H9 (cell line): ENCODE measurements at regions not wholly inside any gene's neighbourhood (a gene's known extent, or its start where the extent isn't known, plus 50 kb on each side); places are given as distances from the start of the nearest gene placed in this dataset.

Experiments used
- DNase-seq: peaks from one replicate; pipeline ENCODE4 v3.0.0-alpha.2; 2017
- H2AFZ ChIP-seq: one replicate; pipeline ENCODE4 v1.6.1; 2013; ENCODE audit warnings: mild to moderate bottlenecking, low read length, control low read depth, moderate library complexity
- H2AK5ac ChIP-seq: 2 replicates; pipeline ENCODE4 v1.6.1; 2013; ENCODE audit warnings: low read length, control low read depth, mixed read lengths; ENCODE audit not compliant: insufficient read length
- H2BK120ac ChIP-seq: one replicate; pipeline ENCODE4 v1.6.1; 2013; ENCODE audit warnings: low read depth, mild to moderate bottlenecking, low read length, control low read depth, inconsistent platforms; ENCODE audit not compliant: poor library complexity, severe bottlenecking
- H2BK12ac ChIP-seq: 2 replicates; pipeline ENCODE4 v1.6.1; 2013; ENCODE audit warnings: low read length, control low read depth, mixed read lengths, low read depth; ENCODE audit not compliant: insufficient read length
- H2BK15ac ChIP-seq: 2 replicates; pipeline ENCODE4 v1.6.1; 2013; ENCODE audit warnings: low read depth, low read length, control low read depth
- H2BK20ac ChIP-seq: one replicate; pipeline ENCODE4 v1.6.1; 2013; ENCODE audit warnings: low read depth, mild to moderate bottlenecking, low read length, control low read depth, inconsistent platforms; ENCODE audit not compliant: poor library complexity, severe bottlenecking
- H2BK5ac ChIP-seq: 2 replicates; pipeline ENCODE4 v1.6.1; 2013; ENCODE audit warnings: low read length, control low read depth, mixed read lengths; ENCODE audit not compliant: insufficient read length
- H3K14ac ChIP-seq: 2 replicates; pipeline ENCODE4 v1.6.1; 2013; ENCODE audit warnings: low read length, control low read depth; ENCODE audit not compliant: insufficient read depth
- H3K18ac ChIP-seq: 2 replicates; pipeline ENCODE4 v1.6.1; 2013; ENCODE audit warnings: low read depth, mild to moderate bottlenecking, mixed read lengths, low read length, control low read depth; ENCODE audit not compliant: insufficient read length
- H3K23ac ChIP-seq: 2 replicates; pipeline ENCODE4 v1.6.1; 2013; ENCODE audit warnings: low read length, control low read depth, mixed read lengths, low read depth; ENCODE audit not compliant: insufficient read length
- H3K23me2 ChIP-seq: 2 replicates; pipeline ENCODE4 v1.6.1; 2013; ENCODE audit warnings: low read depth, mild to moderate bottlenecking, mixed read lengths, low read length, control low read depth; ENCODE audit not compliant: insufficient read length, poor library complexity, severe bottlenecking
- H3K27ac ChIP-seq: 2 replicates; pipeline ENCODE4 v1.5.1; 2013; ENCODE audit warnings: low read length, control low read depth, mixed read lengths, low read depth; ENCODE audit not compliant: insufficient read length
- H3K27me3 ChIP-seq: 2 replicates; pipeline ENCODE4 v1.6.1; 2013; ENCODE audit warnings: low read length, control low read depth, inconsistent platforms; ENCODE audit not compliant: insufficient read depth
- H3K4ac ChIP-seq: 2 replicates; pipeline ENCODE4 v1.6.1; 2013; ENCODE audit warnings: low read depth, mild to moderate bottlenecking, control low read depth, inconsistent platforms, low read length, moderate library complexity
- H3K4me1 ChIP-seq: 2 replicates; pipeline ENCODE4 v1.6.1; 2013; ENCODE audit warnings: low read length, control low read depth, inconsistent platforms; ENCODE audit not compliant: insufficient read depth
- H3K4me2 ChIP-seq: 2 replicates; pipeline ENCODE4 v1.6.1; 2013; ENCODE audit warnings: low read length, control low read depth, mixed read lengths; ENCODE audit not compliant: insufficient read length, insufficient read depth
- H3K56ac ChIP-seq: 2 replicates; pipeline ENCODE4 v1.6.1; 2013; ENCODE audit warnings: low read depth, mild to moderate bottlenecking, mixed read lengths, low read length, control low read depth; ENCODE audit not compliant: insufficient read length
- H3K79me1 ChIP-seq: 2 replicates; pipeline ENCODE4 v1.6.1; 2013; ENCODE audit warnings: low read depth, mild to moderate bottlenecking, moderate library complexity, low read length, control low read depth, inconsistent platforms; ENCODE audit not compliant: insufficient read depth, poor library complexity, severe bottlenecking
- H3K79me2 ChIP-seq: 2 replicates; pipeline ENCODE4 v1.6.1; 2013; ENCODE audit warnings: low read length, control low read depth, inconsistent platforms; ENCODE audit not compliant: insufficient read depth
- H3K9ac ChIP-seq: 2 replicates; pipeline ENCODE4 v1.6.1; 2013; ENCODE audit warnings: low read length, control low read depth, mixed read lengths; ENCODE audit not compliant: insufficient read length; ENCODE audit errors: extremely low read depth
- H3K9me3 ChIP-seq: one replicate; pipeline ENCODE4 v1.6.1; 2013; ENCODE audit warnings: low read depth, low read length, inconsistent platforms; ENCODE audit not compliant: control insufficient read depth
- H3T11ph ChIP-seq: one replicate; pipeline ENCODE4 v1.6.1; 2013; ENCODE audit warnings: mild to moderate bottlenecking, low read length, control low read depth, inconsistent platforms
- H4K20me1 ChIP-seq: one replicate; pipeline ENCODE4 v1.6.1; 2013; ENCODE audit not compliant: control insufficient read depth, insufficient read length, insufficient read depth
- H4K5ac ChIP-seq: 2 replicates; pipeline ENCODE4 v1.6.1; 2013; ENCODE audit warnings: low read depth, mild to moderate bottlenecking, mixed read lengths, low read length, control low read depth; ENCODE audit not compliant: insufficient read length
- H4K8ac ChIP-seq: replicated peaks from 2 replicates; pipeline ENCODE4 v1.6.1; 2013; ENCODE audit warnings: low read length, control low read depth, mixed read lengths, low read depth; ENCODE audit not compliant: insufficient read length
- H4K91ac ChIP-seq: 2 replicates; pipeline ENCODE4 v1.6.1; 2013; ENCODE audit warnings: low read depth, mild to moderate bottlenecking, moderate library complexity, mixed read lengths, low read length, control low read depth; ENCODE audit not compliant: insufficient read length
- H3K27ac Mint-ChIP-seq, 3 experiments: 2 replicates in 2 of 3; 3 replicates in 1 of 3; pipeline ENCODE4 v1.8.0; 2020 to 2021; ENCODE audit warnings: mixed read lengths in 3 of 3, mild to moderate bottlenecking in 1 of 3, moderate library complexity in 1 of 3
- H3K27me3 Mint-ChIP-seq: 2 replicates; pipeline ENCODE4 v1.8.0; 2021; ENCODE audit warnings: low read depth, mild to moderate bottlenecking, moderate library complexity, mixed read lengths
- H3K36me3 Mint-ChIP-seq, 3 experiments: 2 replicates in 2 of 3; 3 replicates in 1 of 3; pipeline ENCODE4 v1.8.0; 2020 to 2021; ENCODE audit warnings: low read depth in 3 of 3, mixed read lengths in 3 of 3; ENCODE audit not compliant: insufficient read depth in 1 of 3
- H3K4me1 Mint-ChIP-seq, 2 experiments: 2 replicates each; pipeline ENCODE4 v1.8.0; 2020; ENCODE audit warnings: mixed read lengths in 2 of 2
- H3K4me3 Mint-ChIP-seq, 2 experiments: 2 replicates in 1 of 2; 3 replicates in 1 of 2; pipeline ENCODE4 v1.8.0; 2020 to 2021; ENCODE audit warnings: mild to moderate bottlenecking in 2 of 2, mixed read lengths in 2 of 2, moderate library complexity in 1 of 2
- H3K9me3 Mint-ChIP-seq, 2 experiments: 2 replicates in 1 of 2; 3 replicates in 1 of 2; pipeline ENCODE4 v1.8.0; 2020; ENCODE audit warnings: mild to moderate bottlenecking in 2 of 2, mixed read lengths in 2 of 2, moderate library complexity in 1 of 2
- TF ChIP-seq, protein P1 (sequence below): fragments of 200-600 bp; sonication (generic); conservative IDR thresholded peaks from 3 replicates; pipeline ENCODE4 v1.8.0; 2021; ENCODE audit warnings: antibody characterized with exemption, mild to moderate bottlenecking

DNA sequence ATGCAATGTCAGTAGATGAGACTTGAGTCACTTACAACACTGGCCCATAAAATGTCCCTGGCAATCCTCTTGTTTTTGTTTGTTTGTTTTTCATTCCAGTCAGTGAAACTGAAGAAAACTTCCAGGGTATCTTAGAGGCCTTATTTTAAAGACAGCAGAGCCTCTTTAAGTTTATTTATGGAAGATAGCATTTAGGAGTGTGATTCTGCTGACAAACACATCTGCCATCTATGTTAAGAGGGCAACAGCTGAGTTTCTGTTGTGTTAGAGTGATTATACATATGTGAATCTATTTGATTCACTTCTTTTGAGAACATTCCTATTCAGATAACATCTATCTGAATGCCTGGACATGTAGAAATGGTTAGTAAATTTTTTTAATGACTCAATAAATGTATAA lies 812.6 kb downstream of the TENT5A start:
- H3K4me3 Mint-ChIP-seq: no peak overlapping the region
- H3K4me2 ChIP-seq: no peak overlapping the region
- no peak overlapping the region for H3K4ac ChIP-seq
- H3K79me2 ChIP-seq: no peaks in the 10 kb centered on the region
- no peak overlapping the region for H2BK120ac ChIP-seq
- no peaks in the 10 kb centered on the region for H4K20me1 ChIP-seq
- H3K27ac ChIP-seq: no peak overlapping the region
- no peaks in the 10 kb centered on the region for H3K79me1 ChIP-seq
- H2AK5ac ChIP-seq: no peak overlapping the region
- H3K18ac ChIP-seq: no peak overlapping the region
- H2AFZ ChIP-seq: no peak overlapping the region
- H3K27me3 ChIP-seq: no peaks in the 10 kb centered on the region
- TF ChIP-seq, protein P1, sequence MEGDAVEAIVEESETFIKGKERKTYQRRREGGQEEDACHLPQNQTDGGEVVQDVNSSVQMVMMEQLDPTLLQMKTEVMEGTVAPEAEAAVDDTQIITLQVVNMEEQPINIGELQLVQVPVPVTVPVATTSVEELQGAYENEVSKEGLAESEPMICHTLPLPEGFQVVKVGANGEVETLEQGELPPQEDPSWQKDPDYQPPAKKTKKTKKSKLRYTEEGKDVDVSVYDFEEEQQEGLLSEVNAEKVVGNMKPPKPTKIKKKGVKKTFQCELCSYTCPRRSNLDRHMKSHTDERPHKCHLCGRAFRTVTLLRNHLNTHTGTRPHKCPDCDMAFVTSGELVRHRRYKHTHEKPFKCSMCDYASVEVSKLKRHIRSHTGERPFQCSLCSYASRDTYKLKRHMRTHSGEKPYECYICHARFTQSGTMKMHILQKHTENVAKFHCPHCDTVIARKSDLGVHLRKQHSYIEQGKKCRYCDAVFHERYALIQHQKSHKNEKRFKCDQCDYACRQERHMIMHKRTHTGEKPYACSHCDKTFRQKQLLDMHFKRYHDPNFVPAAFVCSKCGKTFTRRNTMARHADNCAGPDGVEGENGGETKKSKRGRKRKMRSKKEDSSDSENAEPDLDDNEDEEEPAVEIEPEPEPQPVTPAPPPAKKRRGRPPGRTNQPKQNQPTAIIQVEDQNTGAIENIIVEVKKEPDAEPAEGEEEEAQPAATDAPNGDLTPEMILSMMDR: no peak
- no peak overlapping the region for H4K8ac ChIP-seq
- no peaks in the 10 kb centered on the region for H3K23me2 ChIP-seq
- H2BK20ac ChIP-seq: no peak overlapping the region
- no peak overlapping the region for H3K9ac ChIP-seq
- no peak overlapping the region for H3K56ac ChIP-seq
- H3K27ac Mint-ChIP-seq: no peak overlapping the region
- H3K36me3 Mint-ChIP-seq: peaks cover 0 to 8% (median 2%) of the 10 kb centered on the region in 3 experiments; a peak in 4 of 7 replicates
- H2BK5ac ChIP-seq: no peak overlapping the region
- no peak for DNase-seq
- no peak overlapping the region for H3T11ph ChIP-seq
- H3K9me3 ChIP-seq: no peaks in the 10 kb centered on the region
- peaks cover 5 to 12% of the 10 kb centered on the region in 2 experiments; a peak in 3 of 5 replicates for H3K9me3 Mint-ChIP-seq
- no peaks in the 10 kb centered on the region for H3K4me1 ChIP-seq
- no peak overlapping the region for H3K23ac ChIP-seq
- H2BK15ac ChIP-seq: no peak overlapping the region
- no peak overlapping the region for H4K5ac ChIP-seq
- no peak overlapping the region for H3K14ac ChIP-seq
- no peak overlapping the region for H2BK12ac ChIP-seq
- H3K4me1 Mint-ChIP-seq: no peaks in the 10 kb centered on the region
- no peak overlapping the region for H4K91ac ChIP-seq
- no peaks in the 10 kb centered on the region for H3K27me3 Mint-ChIP-seq
